ENCODE measurements at regions not wholly inside any gene's neighbourhood (a gene's known extent, or its start where the extent isn't known, plus 50 kb on each side); places are given as distances from the start of the nearest gene placed in this dataset.
"Not testable (repeated sequence)": the region's sequence is repeated elsewhere in the genome, so short reads cannot be mapped to it uniquely, and the experiment has no call there.

DNA sequence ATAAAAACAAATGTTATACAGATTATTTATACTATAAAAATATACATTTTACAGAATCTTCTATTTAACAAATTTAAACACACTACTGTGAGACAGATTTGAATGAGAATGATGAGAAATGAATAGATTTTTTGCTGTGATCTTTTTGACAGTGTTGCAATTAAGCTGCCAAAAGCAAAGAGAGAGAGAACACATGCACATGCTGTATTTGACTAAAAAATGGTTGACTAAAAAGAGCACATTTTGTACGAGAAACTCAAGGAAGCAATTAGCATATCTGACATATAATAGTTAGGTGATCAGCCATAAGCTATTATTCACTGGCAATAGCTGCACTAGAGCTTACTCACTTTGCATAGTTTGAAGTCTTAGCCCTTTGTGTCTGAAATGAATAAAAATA is 115.8 kb downstream of the SYT10 start:
- DNase-seq (ENCODE audit: low read depth) = no peak

DNA sequence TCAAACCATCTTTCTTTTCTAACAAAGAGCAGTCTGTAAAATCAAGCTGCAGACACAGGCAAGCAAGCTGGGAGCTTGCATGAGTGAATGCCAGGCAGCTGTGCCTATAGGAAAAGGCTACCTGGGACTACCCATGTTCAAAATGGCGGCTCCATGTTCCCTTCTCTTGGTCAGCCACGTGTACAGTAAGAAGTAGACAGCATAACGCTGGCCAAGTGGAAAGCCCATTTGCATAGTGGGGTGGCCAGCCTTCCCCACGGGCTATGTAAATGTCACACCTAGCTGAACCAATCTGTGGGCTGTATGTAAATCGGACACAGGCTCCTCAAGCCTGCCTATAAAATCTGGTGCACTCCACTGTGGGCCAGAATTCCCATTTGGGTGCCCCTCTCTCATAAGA is 117.1 kb downstream of the SYT10 start:
- DNase-seq (ENCODE audit: low read depth) = no peak

DNA sequence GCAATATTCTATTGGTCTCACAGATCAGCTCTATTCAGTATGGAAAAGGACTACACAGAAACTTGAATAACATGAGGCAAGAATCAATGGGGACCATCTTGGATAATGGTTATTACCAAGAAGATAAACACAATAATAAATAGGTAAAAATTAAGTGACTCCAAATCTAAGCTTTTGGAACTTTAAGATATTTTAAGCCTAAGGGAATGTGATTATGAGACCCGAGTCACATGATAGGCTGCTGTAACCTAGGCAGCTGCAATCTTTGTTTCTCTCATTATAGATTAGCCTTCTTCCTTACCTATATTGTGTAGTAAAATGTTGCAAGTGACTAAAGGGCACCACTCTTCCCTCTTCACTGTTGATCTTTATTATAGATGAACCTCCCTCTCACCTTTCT is 121.9 kb downstream of the SYT10 start:
- no peak for DNase-seq (ENCODE audit: low read depth)

DNA sequence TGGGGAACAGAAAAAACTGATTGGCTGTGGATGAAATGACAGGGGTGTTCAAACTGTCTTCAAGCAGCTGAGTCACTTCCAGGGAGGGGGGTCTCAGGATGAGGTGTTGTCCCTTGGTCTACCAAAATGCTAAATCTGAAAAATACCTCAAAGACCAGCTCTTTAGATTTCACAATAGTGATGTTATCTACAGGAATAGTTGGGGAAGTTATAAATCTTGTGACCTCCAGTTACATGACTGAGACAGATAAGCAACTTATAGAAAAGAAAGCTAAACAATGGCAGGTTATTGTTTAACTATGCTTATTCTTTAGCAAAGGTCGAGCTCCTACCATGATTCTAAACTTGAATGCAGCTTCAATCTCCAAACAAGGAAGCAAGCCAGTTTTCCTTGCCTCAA is 125.4 kb downstream of the SYT10 start:
- no peak for DNase-seq (ENCODE audit: low read depth)

DNA sequence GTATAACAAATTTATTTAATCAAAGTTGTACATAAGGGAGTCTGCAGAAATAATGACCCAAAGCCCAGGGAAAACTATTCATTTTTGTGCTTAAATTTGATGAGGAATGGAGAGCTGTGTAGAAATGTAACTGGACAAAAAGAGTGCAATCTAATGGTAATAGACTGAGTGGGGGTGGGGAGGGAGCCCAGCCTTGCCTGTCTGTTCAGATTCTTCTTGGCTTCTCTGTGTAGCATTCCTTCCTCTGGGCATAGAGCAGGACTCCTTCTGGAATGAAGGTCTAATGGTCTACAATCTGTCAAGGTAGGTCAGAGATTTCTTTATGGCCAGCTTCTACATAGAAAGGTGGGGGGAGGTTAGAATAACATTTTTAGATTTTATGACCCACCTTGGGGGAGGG is 126.1 kb downstream of the SYT10 start:
- DNase-seq (ENCODE audit: low read depth) = no peak

DNA sequence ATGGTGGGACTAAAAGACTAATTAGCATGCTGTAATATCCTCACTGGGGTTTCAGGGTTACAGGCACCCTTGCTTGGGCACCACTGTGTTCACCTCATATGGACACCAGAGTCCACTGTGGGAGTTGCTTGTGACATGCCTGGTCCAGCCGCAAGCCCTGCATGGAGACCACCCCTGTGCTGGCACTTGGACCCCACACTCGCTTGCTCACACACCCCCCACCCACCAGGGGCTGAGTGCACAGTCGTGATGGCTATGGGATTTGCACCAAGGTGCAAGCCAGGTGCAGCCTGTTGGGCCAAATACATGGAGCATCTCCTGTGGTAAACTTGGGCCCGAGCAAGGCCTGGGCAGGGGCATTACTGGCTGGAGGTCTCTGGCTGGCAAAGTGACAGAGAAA is 129.1 kb downstream of the SYT10 start:
- no peak for DNase-seq (ENCODE audit: low read depth)

DNA sequence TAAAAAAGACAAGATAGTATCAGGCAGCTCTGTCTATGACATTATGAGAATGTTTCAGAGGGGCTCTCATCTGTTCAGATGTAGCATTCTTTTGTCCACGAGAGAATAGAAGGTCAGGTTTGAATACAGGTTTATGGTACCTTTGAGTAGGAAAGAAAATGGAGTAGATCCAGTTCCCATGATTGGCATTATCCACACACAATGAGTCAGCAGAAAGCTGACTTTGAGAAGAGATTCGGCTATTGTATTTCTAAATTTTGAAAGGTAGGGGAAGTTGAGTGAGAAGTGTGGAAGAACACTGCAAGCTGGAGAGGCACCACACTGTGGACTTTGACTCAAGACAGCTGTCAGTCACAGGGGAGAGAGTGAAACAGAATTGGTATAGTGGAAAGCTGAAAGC is 135.4 kb downstream of the SYT10 start:
- DNase-seq (ENCODE audit: low read depth) = no peak

DNA sequence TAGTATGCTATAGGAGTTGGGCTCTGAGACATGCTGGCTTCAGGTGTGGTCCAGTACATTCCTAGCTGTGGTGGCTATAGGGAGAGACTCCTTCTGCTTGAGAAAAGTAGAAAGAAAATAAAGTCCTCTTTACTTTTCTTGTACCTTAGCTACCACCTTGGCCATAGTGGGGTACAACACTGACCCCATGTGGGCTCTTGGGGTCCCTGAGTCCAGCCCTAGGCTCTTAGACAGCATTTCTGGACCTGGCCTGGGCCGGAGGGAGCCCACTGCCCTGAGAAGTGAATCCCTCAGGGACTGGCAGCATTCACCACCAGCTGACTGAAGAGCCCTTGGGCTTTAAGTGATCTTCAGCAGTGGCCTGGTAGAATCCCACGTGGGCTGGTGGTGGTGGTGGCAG is 143.1 kb downstream of the SYT10 start:
- no peak for DNase-seq (ENCODE audit: low read depth)

DNA sequence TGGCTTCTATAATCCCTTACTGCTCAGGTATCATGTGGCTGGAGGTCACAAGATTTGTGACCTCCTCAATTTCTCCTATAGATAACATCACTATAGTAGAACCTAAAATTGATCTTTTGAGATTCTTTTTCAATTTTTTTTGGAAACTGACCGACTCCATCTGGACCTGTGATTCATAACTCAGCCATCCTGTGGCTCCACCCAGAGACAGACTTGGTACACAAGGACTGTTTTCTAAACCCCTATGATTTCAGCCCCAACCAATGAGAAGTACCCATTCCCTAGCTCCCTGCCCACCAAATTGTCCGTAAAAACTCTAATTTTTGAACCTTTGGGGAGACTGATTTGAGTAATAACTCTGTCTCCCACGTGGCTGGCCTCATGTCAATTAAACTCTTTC is 148.9 kb downstream of the SYT10 start:
- DNase-seq (ENCODE audit: low read depth) = no peak

DNA sequence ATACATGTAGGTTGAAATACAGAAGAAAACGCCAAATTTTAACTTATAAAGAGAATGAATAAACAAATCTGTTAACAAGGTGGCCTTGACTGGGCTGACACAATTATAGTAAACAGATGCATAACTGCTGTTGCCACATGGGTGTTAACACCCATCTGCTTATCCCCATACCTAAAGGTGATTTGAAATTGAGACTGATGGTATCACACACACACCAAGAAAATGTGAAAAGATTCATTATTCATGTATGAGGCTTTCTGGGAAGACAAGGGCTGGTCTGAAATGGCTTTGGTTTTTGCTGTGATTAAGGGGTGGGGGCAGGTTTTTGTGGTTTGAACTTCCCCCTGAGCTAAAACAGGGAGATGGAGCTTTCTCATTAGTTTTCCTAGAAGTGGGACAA is 156.6 kb downstream of the SYT10 start:
- no peak for DNase-seq (ENCODE audit: low read depth)

DNA sequence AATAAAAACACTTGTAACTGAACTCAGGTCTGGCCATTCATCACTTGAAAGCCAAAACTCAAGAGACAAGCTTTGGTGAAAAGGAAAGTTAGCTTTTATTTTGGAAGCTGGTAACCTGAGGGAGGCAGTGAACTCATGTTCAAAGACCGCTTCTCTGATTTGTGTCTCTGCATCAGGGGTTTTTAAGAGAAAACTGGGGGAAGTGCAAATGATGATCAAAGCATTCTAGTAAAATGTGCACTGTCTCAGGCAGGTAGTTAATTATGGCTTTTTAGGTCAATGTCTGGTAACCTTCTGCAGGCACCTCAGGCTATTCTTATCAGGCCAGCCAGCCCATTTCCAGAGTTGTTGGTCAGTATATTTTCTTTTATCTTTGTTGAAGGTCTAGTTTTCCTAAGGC is 162.2 kb downstream of the SYT10 start:
- DNase-seq (ENCODE audit: low read depth) = no peak

DNA sequence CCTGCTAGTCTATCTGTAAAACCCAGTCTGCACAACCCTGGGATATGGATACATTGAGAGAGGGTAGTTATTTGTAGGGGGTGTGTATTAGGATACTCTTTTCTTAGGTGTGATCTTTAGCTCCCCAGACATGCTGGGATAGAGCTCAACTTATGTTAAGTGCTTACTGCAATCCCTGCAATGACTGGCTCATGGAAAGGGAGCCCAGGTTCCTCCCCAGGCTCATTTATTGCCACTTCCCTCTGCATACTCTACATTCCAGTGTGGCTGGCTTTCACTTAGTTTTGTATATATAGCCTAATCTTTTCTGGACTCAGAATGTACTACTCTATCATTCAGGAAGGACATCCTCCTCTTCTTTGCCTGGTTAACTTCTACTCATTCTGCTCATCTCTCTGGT is 172.0 kb downstream of the SYT10 start:
- no peak for DNase-seq (ENCODE audit: low read depth)

DNA sequence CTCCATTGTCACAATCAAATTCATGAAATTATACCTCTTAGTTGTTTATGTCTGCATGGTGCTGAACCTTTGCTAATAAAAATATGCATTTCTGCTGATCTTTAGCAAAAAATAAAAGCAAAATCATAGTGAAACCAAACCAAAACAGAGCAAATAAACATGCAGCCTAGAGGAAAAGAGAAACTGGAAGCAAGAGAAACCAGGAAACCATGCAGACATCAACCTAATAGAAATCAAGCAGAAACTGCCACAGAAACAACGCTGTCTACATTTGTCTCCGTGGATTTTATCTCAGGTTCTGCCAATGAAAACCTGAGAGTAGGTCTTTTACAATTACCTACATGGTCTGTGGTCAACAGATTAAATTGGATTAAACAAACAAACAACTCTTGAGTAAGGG is 173.7 kb downstream of the SYT10 start:
- no peak for DNase-seq (ENCODE audit: low read depth)

DNA sequence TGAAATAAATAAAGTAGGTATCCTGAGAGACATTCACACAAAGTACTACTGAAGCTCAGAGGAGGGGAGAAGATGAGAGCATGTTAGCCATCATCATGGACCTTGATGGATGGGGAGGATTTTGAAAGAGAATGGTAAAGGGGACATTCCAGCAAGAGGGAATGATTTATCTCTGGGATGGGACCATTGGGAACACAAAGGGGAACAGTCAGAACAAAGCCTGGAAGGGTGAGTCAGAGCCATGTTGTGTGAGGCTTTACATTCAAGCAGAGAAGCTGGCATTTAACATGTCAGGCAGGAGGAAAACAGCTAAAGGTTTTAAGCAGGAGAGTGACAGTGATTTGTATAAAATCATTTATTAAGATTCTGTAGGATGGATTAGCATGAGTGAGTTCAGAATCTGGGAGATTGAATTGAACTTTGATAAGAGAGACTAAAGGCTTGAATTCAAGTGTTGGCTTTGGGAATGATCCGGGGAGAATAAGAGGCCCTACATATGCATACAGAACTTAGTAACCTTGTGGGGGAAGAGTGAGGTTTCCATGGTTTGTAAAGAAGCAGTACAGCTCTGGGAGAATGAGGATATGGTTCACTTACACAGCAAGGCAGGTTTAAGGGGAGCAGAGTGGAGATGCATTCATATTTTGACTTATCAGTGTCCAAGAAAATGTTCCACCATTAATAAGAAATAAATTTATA is 174.4 kb downstream of the SYT10 start:
- no peak for DNase-seq (ENCODE audit: low read depth)

DNA sequence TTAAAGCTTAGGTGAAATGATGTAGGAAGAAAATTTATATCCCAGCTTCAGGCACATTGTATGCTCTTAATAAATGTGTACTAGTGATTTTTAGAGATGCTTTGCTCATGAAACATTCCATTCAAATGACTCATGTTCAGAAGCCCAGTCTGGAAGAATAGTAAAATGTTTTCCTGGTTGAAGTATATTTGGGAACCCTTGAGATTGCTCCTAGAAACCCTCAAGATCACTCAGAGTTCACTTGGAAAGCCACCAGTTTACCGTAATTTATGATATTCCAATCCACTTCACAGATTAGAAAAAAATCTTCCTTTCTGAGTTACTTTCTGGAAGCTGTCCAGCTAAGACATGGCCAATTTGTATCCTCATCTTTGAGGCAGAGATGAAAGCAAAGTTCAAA is 186.4 kb downstream of the SYT10 start:
- DNase-seq (ENCODE audit: low read depth) = no peak

DNA sequence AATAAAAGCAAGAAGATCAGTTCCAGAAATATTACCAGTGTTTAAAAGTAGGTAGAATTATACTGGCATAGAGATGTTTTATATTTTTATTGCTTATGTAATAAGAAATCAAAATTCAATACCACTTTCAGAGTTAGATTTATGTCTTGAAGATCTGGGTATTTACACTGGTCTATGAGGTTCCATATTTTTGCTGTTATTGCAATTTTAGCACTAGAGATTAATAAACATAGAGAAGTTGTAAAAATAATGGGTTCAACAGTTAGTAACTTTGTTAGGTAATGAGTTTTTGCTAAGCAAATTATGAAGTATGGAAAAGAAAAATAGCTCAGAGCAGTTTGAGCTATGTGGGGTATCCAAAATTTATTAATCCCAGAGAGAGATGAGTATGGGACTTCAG is 188.1 kb downstream of the SYT10 start:
- DNase-seq (ENCODE audit: low read depth) = no peak

DNA sequence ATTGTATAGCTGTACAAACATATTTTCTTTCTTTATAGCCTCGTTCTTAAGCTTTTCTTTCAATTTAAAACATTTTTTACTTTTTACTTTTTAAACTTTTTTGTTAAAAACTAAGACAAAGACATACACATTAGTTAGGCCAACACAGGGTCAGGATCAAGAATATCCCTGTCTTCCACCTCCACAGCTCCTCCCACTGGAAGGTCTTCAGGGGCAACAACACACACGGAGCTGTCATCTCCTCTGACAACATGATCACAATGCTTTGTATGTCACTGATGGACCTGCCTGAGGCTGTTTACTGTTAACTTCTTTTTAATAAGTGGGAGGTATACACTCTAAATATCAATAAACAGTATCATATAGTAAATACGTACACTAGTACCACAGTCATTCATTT is 191.3 kb downstream of the SYT10 start:
- no peak for DNase-seq (ENCODE audit: low read depth)

DNA sequence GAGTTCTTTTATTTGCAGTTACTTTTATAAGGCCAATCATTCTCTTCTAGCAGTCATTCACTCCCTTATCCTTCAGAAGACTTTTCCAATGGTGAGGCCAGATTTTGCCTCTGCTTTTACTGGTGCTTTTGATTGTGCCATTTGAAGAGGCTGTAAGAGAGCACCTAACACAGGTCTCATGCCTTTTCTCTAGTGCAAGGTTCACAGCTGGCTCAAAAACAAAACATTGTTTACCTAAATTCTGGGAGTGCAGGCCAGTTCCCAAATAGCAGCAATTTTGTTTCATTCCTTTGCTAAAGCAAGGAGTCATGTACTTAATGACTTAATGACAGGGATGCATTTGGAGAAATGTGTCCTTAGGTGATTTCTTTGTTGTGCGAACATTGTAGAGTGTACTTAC is 192.0 kb downstream of the SYT10 start:
- no peak for DNase-seq (ENCODE audit: low read depth)

DNA sequence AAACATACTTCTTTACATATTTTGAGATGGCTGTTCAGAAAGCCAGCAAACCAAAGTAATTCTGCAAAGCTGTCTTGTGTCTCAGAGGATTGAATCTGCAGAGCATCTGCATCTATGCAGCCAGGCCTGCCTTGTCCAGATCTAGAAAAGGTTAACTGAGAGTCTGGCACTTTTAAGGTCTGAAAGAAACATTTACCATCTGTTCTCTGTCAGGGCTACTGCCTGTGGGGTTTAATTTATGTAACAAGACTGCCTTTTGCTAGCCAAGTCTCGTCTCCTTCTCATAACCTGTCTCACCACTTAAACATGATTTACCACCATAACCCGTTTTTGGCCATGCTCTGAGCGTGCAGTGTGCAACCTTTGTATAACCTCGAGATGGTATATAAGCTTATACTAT is 194.2 kb downstream of the SYT10 start:
- DNase-seq (ENCODE audit: low read depth) = no peak

DNA sequence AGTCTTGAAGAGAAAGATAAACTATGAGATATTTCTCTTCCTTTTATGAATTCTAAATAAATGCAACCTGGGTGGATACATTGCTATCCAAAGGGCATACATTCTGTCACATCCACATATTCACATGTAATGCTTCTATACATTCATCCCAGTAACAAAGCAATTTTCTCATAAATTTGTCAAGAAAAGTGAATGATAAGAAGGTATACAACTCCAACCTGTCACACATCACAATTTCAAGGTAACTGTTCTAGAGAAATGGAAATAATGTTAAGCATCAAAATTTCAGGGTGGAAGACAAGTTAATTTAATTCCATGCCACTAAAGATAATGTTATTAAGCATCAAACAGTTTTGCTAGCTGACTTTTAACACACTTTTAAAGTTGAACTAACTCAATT is 212.9 kb downstream of the SYT10 start:
- DNase-seq (ENCODE audit: low read depth) = no peak

DNA sequence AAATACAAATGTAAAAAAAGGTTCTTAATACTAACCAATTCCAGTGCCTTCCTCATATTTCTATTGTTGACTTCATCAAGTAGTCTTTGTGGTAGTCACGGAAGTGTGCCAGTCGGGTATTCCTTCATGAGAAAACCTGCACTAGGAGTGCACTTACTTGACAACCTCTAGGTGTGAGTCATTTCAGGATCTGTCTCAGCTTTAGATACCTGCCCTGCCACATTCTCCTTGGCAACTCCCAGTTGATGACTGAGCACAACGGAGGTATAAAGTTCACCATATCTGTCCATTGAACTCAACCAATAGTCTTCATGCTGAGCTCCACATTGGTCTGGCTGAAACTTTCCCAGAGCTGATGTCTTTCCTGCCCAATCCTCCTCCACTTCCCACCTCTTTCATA is 215.7 kb downstream of the SYT10 start:
- DNase-seq (ENCODE audit: low read depth) = no peak

DNA sequence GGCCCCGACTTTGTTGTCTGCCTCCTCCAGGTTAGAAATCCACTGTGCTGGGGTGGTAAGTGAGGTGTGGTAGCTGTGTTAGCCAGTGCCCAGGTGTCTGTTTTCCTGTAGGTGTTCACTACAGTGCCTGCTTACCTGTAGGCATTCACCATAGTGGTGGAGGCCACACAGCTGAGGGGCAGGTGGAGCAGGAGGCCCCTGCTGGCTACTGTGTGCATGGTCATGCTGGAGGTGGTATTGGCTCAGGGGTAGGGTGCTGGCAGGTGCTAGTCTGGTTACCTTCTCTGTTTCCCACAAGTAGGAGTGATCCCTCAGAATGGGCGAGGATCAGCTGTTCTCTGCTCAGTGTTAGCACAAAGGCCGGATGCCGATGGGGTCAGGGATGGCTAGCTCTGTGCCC is 217.3 kb downstream of the SYT10 start:
- no peak for DNase-seq (ENCODE audit: low read depth)

DNA sequence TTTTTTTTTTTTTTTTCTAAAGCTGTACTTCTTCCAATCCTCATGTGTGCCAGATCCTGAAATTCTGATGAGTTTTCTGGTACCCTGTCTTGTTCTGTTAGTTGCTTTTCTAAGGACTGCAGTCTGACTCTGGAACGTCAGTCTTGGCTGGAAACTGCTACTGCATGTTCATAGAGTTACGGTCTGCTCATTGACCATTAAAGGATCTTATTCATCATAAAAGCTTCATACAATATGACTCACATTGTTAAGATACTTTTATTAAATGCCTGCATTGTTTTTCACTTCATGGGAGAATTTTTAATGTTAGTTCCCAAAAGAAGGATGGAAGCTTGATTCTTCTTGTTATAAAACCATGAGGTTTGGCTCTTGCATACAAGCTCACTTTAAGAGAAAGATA is 233.6 kb downstream of the SYT10 start:
- DNase-seq (ENCODE audit: low read depth) = no peak

DNA sequence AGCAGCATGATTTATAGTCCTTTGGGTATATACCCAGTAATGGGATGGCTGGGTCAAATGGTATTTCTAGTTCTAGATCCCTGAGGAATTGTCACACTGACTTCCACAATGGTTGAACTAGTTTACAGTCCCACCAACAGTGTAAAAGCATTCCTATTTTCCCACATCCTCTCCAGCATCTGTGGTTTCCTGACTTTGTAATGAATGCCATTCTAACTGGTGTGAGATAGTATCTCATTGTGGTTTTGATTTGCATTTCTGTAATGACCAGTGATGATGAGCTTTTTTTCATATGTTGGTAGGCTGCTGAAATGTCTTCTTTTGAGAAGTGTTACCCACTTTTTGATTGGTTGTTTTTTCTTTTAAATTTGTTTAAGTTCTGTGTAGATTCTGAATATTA is 245.2 kb downstream of the SYT10 start:
- not testable (repeated sequence) for DNase-seq (ENCODE audit: low read depth)

DNA sequence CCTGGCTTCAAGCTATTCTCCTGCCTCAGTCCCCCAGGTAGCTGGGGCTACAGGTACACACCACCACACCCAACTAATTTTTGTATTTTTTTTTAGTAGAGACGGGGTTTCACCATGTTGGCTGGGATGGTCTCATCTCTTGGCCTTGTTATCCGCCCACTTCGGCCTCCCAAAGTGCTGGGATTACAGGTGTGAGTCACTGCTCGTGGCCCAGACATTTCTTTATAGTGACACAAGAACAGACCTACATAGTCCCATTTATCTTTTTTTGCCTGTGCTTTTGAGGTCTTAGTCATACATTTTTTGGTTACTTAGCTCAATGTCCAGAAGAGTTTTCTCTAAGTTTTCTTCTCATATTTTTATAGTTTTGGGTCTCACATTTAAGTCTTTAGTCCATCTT is 247.4 kb downstream of the SYT10 start:
- DNase-seq (ENCODE audit: low read depth) = no peak
